PC-9 (cell line): ENCODE measurements at regions not wholly inside any gene's neighbourhood (a gene's known extent, or its start where the extent isn't known, plus 50 kb on each side); places are given as distances from the start of the nearest gene placed in this dataset.

Source experiments
- BruUV-seq: library from RNA; stranded (reverse); fragments of 400-500 nt; replicated peaks from 2 replicates; lab custom pipeline; 2021; lab: Mats Ljungman, UMichigan
- CTCF ChIA-PET: fragments of 300-600 bp; sonication (Branson Sonifier 250); formaldehyde crosslinking; loops from one replicate; lab custom pipeline; 2022; ENCODE audit warnings: antibody characterized with exemption; lab: Charles Lee
- POLR2A ChIA-PET: fragments of 300-600 bp; sonication (Branson Sonifier 250); formaldehyde crosslinking; loops from one replicate; lab custom pipeline; 2022; ENCODE audit warnings: antibody characterized with exemption; ENCODE audit not compliant: unreplicated experiment; lab: Charles Lee
- DNase-seq, 2 experiments: peaks; one replicate each; pipeline versions ENCODE4 v3.0.0 to v3.0.0-alpha.2; 2015 to 2022; ENCODE audit warnings: mixed read lengths in 1 of 2
- H2AFZ ChIP-seq: fragments of 200-600 bp; sonication (generic); 2 replicates; pipeline ENCODE4 v1.8.1; 2017; ENCODE audit warnings: antibody characterized with exemption
- H3F3A ChIP-seq: fragments of 200-600 bp; sonication (generic); 2 replicates; pipeline ENCODE4 v1.8.1; 2017; ENCODE audit warnings: antibody characterized with exemption, mild to moderate bottlenecking, low read depth; ENCODE audit not compliant: insufficient read depth
- H3K27ac ChIP-seq: fragments of 200-600 bp; sonication (generic); 2 replicates; pipeline ENCODE4 v1.6.1; 2016; ENCODE audit warnings: mixed run types
- H3K27me3 ChIP-seq: fragments of 200-600 bp; sonication (generic); 2 replicates; pipeline ENCODE4 v1.6.1; 2016; ENCODE audit warnings: low read depth, mixed run types; ENCODE audit not compliant: insufficient read depth
- H3K36me3 ChIP-seq: fragments of 200-600 bp; sonication (generic); 2 replicates; pipeline ENCODE4 v1.6.1; 2016; ENCODE audit warnings: low read depth, mixed run types
- H3K4me1 ChIP-seq: fragments of 200-600 bp; sonication (generic); replicated peaks from 2 replicates; pipeline ENCODE4 v1.6.1; 2016; ENCODE audit warnings: mixed run types; ENCODE audit not compliant: insufficient read depth
- H3K4me2 ChIP-seq: fragments of 200-600 bp; sonication (generic); 2 replicates; pipeline ENCODE4 v1.6.1; 2017; ENCODE audit warnings: mixed run types
- H3K4me3 ChIP-seq: fragments of 200-600 bp; sonication (generic); 2 replicates; pipeline ENCODE4 v1.6.1; 2016; ENCODE audit warnings: mixed run types
- H3K79me2 ChIP-seq: fragments of 200-600 bp; sonication (generic); 2 replicates; pipeline ENCODE4 v1.6.1; 2017; ENCODE audit warnings: low read depth, mixed run types
- H3K9me2 ChIP-seq: fragments of 200-600 bp; sonication (generic); 2 replicates; pipeline ENCODE4 v1.8.1; 2017; ENCODE audit warnings: mild to moderate bottlenecking; ENCODE audit not compliant: insufficient read depth
- H3K9me3 ChIP-seq: fragments of 200-600 bp; sonication (generic); 2 replicates; pipeline ENCODE4 v1.8.1; 2016; ENCODE audit warnings: low read depth; ENCODE audit not compliant: insufficient read depth
- H4K20me1 ChIP-seq: fragments of 200-600 bp; sonication (generic); 2 replicates; pipeline ENCODE4 v1.8.1; 2017; ENCODE audit not compliant: insufficient read depth
- EZH2 ChIP-seq: fragments of 200-600 bp; sonication (generic); IDR thresholded peaks from 2 replicates; pipeline ENCODE4 v1.8.0; 2017; ENCODE audit warnings: antibody characterized with exemption, low read depth
- intact Hi-C: fragments of 100-400 bp; cut with micrococcal nuclease; formaldehyde crosslinking; loops from one replicate; pipeline ENCODE4 v1.10.0; 2022; ENCODE audit not compliant: unreplicated experiment
- TF ChIP-seq, protein P1 (sequence below): fragments of 200-600 bp; sonication (generic); conservative IDR thresholded peaks from 2 replicates; pipeline ENCODE4 v1.6.1; 2017; ENCODE audit warnings: mixed run types, antibody characterized with exemption, mild to moderate bottlenecking, moderate library complexity

GRCh38 chr13:26872525-26873385, 112.2 kb upstream of the GPR12 start:
- H3K9me2 ChIP-seq, result no peaks in the 10 kb centered on the region
- TF ChIP-seq, protein P1, sequence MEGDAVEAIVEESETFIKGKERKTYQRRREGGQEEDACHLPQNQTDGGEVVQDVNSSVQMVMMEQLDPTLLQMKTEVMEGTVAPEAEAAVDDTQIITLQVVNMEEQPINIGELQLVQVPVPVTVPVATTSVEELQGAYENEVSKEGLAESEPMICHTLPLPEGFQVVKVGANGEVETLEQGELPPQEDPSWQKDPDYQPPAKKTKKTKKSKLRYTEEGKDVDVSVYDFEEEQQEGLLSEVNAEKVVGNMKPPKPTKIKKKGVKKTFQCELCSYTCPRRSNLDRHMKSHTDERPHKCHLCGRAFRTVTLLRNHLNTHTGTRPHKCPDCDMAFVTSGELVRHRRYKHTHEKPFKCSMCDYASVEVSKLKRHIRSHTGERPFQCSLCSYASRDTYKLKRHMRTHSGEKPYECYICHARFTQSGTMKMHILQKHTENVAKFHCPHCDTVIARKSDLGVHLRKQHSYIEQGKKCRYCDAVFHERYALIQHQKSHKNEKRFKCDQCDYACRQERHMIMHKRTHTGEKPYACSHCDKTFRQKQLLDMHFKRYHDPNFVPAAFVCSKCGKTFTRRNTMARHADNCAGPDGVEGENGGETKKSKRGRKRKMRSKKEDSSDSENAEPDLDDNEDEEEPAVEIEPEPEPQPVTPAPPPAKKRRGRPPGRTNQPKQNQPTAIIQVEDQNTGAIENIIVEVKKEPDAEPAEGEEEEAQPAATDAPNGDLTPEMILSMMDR, result peak; percentile 79
- no peak for TF ChIP-seq EZH2
- no peaks in the 10 kb centered on the region for H3F3A ChIP-seq
- no peak overlapping the region for H3K27ac ChIP-seq
- no peaks in the 10 kb centered on the region; the same call in 1 of the 2 replicates for H4K20me1 ChIP-seq
- H2AFZ ChIP-seq, result no peak overlapping the region
- H3K4me1 ChIP-seq, result no peaks in the 10 kb centered on the region
- CTCF ChIA-PET, result interaction anchor here (0.6 kb wide), 1 partner anchor 378 kb away, joined by 3 read pairs; no protein-coding TSS in a partner anchor
- no peak overlapping the region for H3K4me3 ChIP-seq
- POLR2A ChIA-PET, result no interaction called here
- DNase-seq, result peak in 1 of 2 experiments; percentile 15
- H3K4me2 ChIP-seq, result no peak overlapping the region
- no peaks in the 10 kb centered on the region for H3K36me3 ChIP-seq
- intact Hi-C loops, result loop anchor here (10.0 kb wide), 1 partner anchor 168 kb away; no protein-coding TSS in a partner anchor
- H3K79me2 ChIP-seq, result no peaks in the 10 kb centered on the region
- H3K27me3 ChIP-seq, result peaks cover 28% of the 10 kb centered on the region; the same call in 1 of the 2 replicates
- BruUV-seq, result no TSS peak
- H3K9me3 ChIP-seq, result 0 out of 2 replicates have a peak, but pooled peaks cover 3% of the 10 kb centered on the region

- TF ChIP-seq EZH2, result no peak
- TF ChIP-seq, protein P1, result no peak
- H3K27ac ChIP-seq, result no peak overlapping the region
- peaks cover 19% of the 10 kb centered on the region; the same call in 1 of the 2 replicates for H3K27me3 ChIP-seq
- POLR2A ChIA-PET, result no interaction called here
- H3K9me2 ChIP-seq, result no peaks in the 10 kb centered on the region; the same call in 1 of the 2 replicates
- no peaks in the 10 kb centered on the region for H3K4me1 ChIP-seq
- H3K4me2 ChIP-seq, result no peak overlapping the region
- H3K36me3 ChIP-seq, result no peaks in the 10 kb centered on the region
- no peaks in the 10 kb centered on the region for H3K79me2 ChIP-seq
- CTCF ChIA-PET, result no interaction called here
- H3F3A ChIP-seq, result no peaks in the 10 kb centered on the region
- no TSS peak for BruUV-seq
- intact Hi-C loops, result no loop called here
- no peaks in the 10 kb centered on the region for H3K9me3 ChIP-seq
- H4K20me1 ChIP-seq, result no peaks in the 10 kb centered on the region
- DNase-seq, result no peak
- H3K4me3 ChIP-seq, result no peak overlapping the region
- no peak overlapping the region for H2AFZ ChIP-seq
Measured at GRCh38 chr13:26867451-26868091, 107.0 kb upstream of the GPR12 start.

- no peak overlapping the region for H2AFZ ChIP-seq
- H3K27me3 ChIP-seq, result no peaks in the 10 kb centered on the region; the same call in 1 of the 2 replicates
- ChIA-PET POLR2A (no interaction called here), CTCF (no interaction called here)
- no peaks in the 10 kb centered on the region for H4K20me1 ChIP-seq
- no peak for TF ChIP-seq EZH2
- TF ChIP-seq, protein P1, result no peak
- intact Hi-C loops, result no loop called here
- no peaks in the 10 kb centered on the region; the same call in 1 of the 2 replicates for H3K9me2 ChIP-seq
- H3K79me2 ChIP-seq, result no peaks in the 10 kb centered on the region
- no peaks in the 10 kb centered on the region for H3K9me3 ChIP-seq
- no TSS peak for BruUV-seq
- no peak overlapping the region for H3K4me3 ChIP-seq
- H3K4me1 ChIP-seq, result no peaks in the 10 kb centered on the region
- no peak overlapping the region for H3K4me2 ChIP-seq
- no peak overlapping the region for H3K27ac ChIP-seq
- H3F3A ChIP-seq, result no peaks in the 10 kb centered on the region
- no peaks in the 10 kb centered on the region for H3K36me3 ChIP-seq
- DNase-seq, result no peak
Measured at GRCh38 chr13:26864576-26864975, 104.0 kb upstream of the GPR12 start.
